Daoy (cell line): ENCODE measurements at regions not wholly inside any gene's neighbourhood (a gene's known extent, or its start where the extent isn't known, plus 50 kb on each side); places are given as distances from the start of the nearest gene placed in this dataset.

Experiments used
- DNase-seq: peaks from one replicate; pipeline ENCODE4 v3.0.0-alpha.2; 2015; ENCODE audit warnings: low read depth

DNA sequence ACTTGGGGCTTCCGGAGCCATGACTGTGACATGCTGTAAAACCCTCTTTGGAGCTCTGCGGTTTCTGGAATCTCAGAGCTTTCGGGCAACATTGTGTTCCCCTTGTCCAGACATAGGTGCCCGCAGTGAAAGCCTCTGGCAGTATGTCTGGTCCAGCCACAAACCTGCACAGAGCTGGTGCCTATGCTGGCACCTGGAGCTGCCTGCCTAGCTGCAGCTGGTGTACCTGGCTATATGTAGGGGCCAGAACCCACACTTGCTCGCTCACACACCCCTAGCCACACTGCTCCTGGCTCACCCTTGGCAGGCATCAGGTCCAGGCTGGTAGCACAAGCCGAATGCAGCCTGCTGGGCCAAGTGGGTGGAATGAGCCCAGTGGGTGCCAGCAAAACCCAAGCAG is 861.1 kb downstream of the FLRT2 start:
- no peak for DNase-seq

DNA sequence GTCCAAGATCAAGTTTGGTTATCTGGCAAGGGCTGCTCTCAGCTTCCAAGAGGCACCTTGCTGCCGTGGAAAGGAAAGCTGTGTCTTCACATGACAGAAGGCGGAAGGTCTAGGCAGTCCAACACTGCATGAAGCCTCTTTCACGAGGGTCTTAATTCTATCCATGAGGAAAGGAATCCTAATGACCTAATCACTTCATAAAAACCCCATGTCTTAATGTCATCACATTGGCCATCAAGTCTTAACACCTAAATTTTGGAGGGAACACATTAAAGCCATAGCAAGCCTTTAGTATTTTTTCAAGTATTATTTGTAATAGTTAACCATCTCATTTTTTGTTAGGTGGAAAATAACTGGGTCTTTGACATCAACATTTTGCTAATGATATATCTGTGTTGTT is 858.3 kb downstream of the FLRT2 start:
- no peak for DNase-seq

DNA sequence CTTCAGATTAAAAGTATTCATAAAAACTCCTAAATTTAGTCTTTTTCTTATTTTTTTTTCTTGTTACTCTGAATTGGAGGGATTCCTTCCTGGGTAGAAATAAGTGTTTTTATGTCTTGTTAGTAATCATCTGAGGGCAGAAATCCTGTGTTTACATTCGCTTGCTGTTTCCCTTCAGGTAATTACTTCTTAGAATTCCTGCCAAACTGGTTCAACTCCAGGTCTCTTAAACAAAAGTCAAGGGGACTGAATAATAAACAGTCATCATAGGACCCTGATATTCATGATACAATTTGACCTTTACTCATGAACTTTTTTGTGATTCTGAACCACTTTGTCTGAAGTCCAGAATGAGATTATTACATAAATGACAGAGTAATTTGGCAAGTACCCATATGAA is 843.9 kb downstream of the FLRT2 start:
- DNase-seq = no peak

- DNase-seq = no peak
Measured at GRCh38 chr14:86372402-86372801, 842.5 kb downstream of the FLRT2 start.

DNA sequence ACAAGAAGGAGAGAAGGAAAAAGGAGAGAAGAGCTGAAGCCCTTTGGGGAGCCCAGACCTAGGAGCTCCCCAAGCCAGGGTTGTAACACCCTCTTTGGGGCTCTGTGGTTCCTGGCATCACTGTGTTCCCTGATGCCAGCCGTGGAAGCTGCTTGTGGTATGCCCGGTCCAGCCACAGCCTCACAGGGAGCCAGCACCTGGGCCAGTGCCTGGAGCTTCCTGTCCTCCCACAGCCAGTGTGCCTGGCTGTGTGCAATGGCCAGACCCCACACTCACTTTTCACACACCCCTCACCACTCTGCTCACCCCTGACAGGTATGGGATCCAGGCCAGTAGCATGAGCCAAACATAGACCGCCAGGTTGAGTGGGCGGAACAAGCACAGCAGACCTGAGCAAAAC is 834.7 kb downstream of the FLRT2 start:
- no peak for DNase-seq

DNA sequence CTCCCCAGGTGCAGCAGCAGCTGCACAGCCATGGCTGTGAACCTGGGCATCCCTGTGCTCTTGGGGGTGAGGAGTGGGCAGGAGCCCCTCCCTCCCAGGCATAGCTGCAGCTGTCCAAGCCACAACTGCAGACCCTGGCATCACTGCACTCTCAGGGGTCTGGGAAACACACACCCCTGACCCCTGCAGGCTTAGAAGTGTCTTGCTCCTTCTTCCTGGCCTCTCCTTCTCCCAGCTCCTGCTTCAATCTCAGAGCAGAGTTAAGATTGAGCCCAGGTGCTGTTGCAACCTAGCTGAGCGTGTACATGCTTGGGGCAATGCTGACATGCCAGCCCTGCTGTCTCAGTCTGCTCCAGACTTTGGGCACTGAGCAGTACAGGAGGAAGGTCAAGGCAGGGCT is 833.6 kb downstream of the FLRT2 start:
- no peak for DNase-seq

DNA sequence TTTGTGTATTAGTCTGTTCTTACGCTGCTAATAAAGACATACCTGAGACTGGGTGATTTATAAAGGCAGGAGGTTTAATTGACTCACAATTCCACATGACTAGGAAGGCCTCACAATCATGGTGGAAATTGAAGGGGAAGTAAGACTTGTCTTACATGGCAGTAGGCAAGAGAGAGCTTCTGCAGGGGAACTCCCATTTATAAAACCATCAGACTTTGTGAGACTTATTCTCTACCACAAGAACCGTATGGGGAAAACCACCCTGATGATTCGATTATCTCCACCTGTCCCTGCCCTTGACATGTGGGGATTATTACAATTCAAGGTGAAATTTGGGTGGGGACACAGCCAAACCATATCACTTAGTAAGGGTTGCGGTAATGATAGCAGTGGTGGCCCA is 833.1 kb downstream of the FLRT2 start:
- no peak for DNase-seq

- no peak for DNase-seq
Measured at GRCh38 chr14:86357876-86358275, 827.9 kb downstream of the FLRT2 start.

DNA sequence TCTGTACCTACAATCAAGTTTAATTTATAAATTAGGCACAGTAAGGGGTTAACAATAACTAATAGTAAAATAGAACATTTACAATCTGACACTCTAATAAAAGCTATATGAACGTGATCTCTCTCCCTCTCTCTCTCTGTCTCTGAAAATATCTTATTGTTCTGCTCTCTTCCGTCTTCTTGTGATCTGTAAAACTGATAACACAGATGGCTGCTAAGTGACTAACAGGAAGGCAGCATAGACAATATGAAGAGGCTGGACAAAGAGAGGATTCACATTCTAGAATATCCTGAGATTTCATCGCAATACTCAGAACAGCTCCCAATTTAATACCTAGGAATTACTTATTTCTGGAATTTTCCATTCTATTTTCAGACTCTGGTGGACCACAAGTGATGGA is 827.2 kb downstream of the FLRT2 start:
- no peak for DNase-seq

DNA sequence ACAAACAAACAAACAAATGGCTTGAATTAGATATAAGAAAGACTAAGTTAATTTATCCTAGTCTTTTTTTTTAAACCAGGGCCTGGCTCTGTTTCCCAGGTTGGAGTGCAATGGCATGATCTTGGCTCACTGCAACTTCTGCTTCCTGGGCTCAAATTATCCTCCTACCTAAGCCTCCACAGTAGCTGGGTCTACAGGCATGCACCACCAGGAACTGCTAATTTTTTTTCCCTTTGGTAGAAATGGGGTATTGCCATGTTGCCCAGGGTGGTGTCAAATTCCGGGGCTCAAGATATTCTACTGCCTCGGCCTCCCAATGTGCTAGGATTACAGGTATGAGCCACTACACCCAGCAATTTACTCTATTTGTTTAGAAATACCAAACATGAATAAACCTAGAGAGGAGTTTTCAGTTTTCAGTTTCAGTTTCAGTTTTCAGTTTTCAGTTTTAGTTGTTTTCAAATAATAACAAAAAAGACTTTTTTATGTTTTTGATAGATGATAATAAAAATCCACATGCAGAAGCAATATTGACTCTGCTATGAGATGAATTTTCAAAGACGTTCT is 817.0 kb downstream of the FLRT2 start:
- no peak for DNase-seq

DNA sequence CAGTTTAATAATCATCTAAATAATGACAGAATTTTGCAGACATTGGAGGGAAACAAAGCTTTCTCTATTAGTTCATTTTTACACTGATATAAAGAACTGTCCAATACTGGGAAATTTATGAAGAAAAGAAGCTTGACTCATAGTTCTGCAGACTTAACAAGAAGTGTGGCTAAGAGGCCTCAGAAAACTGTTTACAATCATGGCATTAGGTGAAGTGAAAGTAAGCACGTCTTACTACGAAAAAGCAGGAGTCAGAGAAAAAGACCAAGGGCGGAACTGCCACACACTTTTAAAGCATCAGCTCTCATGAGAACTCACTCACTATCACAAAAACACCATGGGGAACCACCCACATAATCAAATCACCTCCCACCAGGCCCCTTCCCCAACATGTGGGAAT is 804.4 kb downstream of the FLRT2 start:
- DNase-seq = no peak

- DNase-seq = no peak
Measured at GRCh38 chr14:86333493-86333892, 803.5 kb downstream of the FLRT2 start.

DNA sequence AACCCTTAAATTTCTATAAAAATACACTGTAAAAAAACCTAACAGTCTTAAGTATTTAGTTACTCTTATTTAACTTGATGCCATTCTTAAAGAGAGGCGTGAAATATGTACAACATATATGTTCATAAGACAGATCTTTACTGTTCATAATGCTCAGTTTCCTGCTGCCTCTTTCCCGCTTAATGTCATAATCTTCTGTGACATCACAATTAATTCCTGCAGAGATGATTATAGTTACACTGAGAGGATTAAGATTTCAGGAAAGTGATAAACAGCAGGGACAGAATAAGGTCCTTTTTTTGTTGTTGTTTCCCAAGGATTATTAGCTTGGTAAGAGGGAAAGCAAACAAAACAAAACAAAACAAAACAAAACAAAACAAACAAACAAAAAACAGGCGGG is 801.4 kb downstream of the FLRT2 start:
- no peak for DNase-seq

DNA sequence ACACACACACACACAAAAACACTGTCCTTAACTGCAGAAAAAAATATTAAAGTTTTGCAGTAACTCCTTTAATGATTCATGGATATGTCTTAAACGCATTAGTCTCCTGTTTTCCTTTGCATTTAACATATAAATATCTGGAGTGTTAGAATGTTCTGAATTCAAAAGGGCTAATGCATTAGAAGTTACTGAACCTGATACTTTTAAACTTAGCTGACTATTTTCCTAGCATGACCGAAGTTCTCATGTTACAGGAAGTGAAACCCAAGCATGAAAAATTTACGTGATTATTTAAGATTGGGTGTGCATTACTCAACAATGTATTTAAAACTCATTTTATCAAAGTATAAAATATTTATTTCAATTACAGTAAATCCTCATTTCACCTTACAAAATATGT is 791.2 kb downstream of the FLRT2 start:
- no peak for DNase-seq

GRCh38 chr14:86312154-86312665 is 782.3 kb downstream of the FLRT2 start:
- peak; percentile 29 for DNase-seq

DNA sequence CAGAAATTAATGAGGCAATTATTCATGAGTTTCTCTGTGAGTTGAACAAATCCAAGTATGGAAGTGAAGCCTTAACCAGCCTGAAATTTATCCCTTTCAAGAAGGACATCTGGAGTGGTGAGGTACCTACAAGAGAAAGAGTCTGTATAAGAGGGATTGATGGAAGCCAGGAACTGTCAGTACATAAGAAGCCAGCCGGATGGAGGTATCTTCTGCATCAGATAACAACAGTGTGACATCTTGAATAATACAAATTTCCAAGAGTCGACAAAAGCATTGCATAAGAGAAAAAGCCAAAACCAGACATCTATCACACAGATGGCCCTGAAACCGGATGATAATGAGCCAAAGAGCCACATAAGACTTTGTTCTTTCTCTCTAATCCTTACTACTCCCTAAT is 781.2 kb downstream of the FLRT2 start:
- DNase-seq = no peak

DNA sequence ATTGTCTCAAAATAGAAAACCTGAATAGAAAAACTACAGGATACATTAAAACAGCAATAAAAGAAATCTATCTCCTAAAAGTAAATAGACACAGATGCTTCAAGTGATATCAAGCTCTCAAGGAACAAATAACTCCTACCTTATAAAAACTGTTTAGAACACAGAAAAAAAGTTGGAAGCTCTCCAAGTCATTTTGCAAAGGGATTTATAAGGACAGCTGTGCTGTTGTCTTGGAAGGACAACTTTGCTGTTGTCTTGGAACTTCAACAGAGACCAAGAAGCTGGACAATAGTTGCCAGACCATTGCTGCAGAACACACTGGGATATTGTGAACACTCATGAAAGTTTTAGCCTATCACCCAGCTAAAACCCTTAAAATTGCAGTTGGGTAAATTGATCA is 780.7 kb downstream of the FLRT2 start:
- DNase-seq = no peak

GRCh38 chr14:86310148-86310547 is 780.2 kb downstream of the FLRT2 start:
- DNase-seq = no peak

- no peak for DNase-seq
Measured at GRCh38 chr14:86305058-86305457, 775.1 kb downstream of the FLRT2 start.

DNA sequence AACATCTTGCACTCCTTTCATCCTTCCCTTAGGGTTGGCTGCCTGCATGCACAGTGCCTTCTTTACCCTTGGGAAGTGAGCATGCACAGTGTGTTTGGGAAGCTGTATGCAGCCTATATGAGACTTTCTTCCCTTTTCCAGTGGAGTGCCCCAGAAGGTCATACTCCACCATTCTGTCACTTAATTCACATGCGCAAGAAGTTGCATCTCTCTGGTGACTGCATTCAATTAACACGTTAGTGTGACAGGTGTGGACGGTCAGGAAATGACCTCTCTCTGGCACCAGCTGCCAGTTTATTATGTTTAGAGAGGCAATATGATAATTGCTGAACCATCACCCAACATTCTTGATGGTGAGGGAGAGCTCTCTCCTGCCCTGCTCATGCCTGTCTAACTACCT is 770.0 kb downstream of the FLRT2 start:
- no peak for DNase-seq

DNA sequence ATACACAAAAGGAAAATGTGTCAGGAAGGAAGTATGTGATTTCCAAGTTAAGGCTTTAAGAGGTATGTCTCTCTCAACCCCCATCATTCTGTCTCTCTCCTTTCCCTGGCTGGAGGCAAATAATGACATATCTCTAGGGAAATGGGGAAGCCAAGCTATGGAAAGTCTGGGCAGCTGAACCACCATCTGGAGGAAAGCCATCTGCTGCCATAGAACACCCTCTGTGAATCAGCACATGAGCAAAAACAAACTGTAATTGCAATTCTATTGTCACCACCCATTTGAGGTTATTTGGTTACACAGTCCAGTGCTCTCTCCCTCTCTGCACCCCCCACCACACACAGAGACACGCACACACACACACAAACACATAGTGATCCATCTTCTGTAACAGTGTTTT is 766.2 kb downstream of the FLRT2 start:
- peak; percentile 76 for DNase-seq

DNA sequence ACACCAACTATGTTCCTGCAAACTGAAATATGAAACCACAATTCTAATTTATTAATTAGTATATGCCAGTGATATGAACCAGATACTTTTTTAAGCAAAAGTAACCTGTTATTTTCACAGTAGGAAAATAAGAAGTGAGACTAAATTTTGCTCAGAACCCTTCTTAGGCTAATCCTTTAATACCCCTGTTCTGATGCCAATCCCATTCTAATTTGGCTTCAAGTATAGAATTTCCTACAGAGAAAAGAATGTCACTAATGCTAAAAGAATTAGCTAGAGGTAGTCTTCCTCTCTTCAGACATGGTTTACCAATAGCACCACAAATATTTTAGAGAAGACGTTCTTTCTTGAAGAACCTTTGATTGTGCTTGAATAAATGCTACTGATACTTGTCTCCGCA is 758.4 kb downstream of the FLRT2 start:
- DNase-seq = no peak

DNA sequence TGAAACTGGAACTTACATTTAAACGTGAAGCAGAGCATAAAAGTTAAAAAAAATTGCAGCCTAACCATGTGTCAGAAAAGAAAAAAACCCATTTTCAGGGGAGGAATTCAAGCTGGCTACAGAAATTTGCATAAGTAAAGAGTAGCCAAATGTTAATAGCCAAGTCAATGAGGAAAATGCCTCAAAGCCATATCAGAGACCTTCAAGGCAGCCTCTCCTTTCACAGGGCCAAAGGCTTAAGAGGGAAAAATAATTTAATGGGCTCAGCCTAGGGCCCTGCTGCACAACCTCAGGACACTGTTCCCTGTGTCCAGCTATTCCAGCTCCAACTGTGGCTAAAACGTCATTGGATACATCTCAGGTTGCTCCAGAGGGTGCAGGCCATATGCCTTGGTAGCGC is 749.5 kb downstream of the FLRT2 start:
- no peak for DNase-seq

GRCh38 chr14:86257973-86258372 is 728.0 kb downstream of the FLRT2 start:
- no peak for DNase-seq

- DNase-seq = no peak
Measured at GRCh38 chr14:86243158-86243557, 713.2 kb downstream of the FLRT2 start.
